OCI-LY3 (cell line): ENCODE measurements at regions not wholly inside any gene's neighbourhood (a gene's known extent, or its start where the extent isn't known, plus 50 kb on each side); places are given as distances from the start of the nearest gene placed in this dataset.

Experiments
- H2AFZ ChIP-seq: fragments of 200-600, 300-600 bp; shearing (Covaris generic); 2 replicates; pipeline ENCODE4 v1.6.0; 2014; ENCODE audit warnings: antibody characterized with exemption, low read depth, low read length
- H3K27ac ChIP-seq: fragments of 200-600, 300-600 bp; sonication (generic); 2 replicates; pipeline ENCODE4 v1.5.1; 2014; ENCODE audit warnings: mild to moderate bottlenecking, low read length, moderate library complexity, mixed read lengths
- H3K27me3 ChIP-seq: fragments of 200-600, 300-600 bp; sonication (generic); 2 replicates; pipeline ENCODE4 v1.6.1; 2014; ENCODE audit warnings: low read depth, low read length, mixed read lengths
- H3K36me3 ChIP-seq: fragments of 200-600, 300-600 bp; sonication (generic); replicated peaks from 2 replicates; pipeline ENCODE3; 2014; ENCODE audit warnings: low read depth, low read length, mixed read lengths
- H3K4me1 ChIP-seq: fragments of 300-600, 200-600 bp; sonication (generic); 2 replicates; pipeline ENCODE4 v1.6.1; 2014; ENCODE audit warnings: low read length, mixed read lengths
- H3K4me2 ChIP-seq: fragments of 200-600, 300-600 bp; sonication (generic); 2 replicates; pipeline ENCODE4 v1.6.1; 2014; ENCODE audit warnings: low read length, mixed read lengths
- H3K4me3 ChIP-seq: fragments of 300-600, 200-600 bp; sonication (generic); 2 replicates; pipeline ENCODE4 v1.5.1; 2014; ENCODE audit warnings: antibody characterized with exemption, mild to moderate bottlenecking, low read length, moderate library complexity
- H3K79me2 ChIP-seq: fragments of 300-600, 200-600 bp; shearing (Covaris generic); 2 replicates; pipeline ENCODE4 v1.6.1; 2014; ENCODE audit warnings: mild to moderate bottlenecking, low read length, mixed read lengths
- H3K9ac ChIP-seq: fragments of 300-600, 200-600 bp; shearing (Covaris generic); 2 replicates; pipeline ENCODE4 v1.6.0; 2014; ENCODE audit warnings: mild to moderate bottlenecking, low read length, moderate library complexity
- H3K9me3 ChIP-seq: fragments of 200-600, 300-600 bp; shearing (Covaris generic); 2 replicates; pipeline ENCODE4 v1.6.1; 2014; ENCODE audit warnings: low read length, mixed read lengths; ENCODE audit not compliant: insufficient read depth
- H4K20me1 ChIP-seq: fragments of 200-600, 300-600 bp; sonication (generic); 2 replicates; pipeline ENCODE4 v1.6.1; 2016; ENCODE audit warnings: low read length, mixed read lengths; ENCODE audit not compliant: insufficient read depth
- EZH2phosphoT487 ChIP-seq: fragments of 200-600 bp; shearing (Covaris generic); IDR thresholded peaks from 2 replicates; pipeline ENCODE4 v1.6.1; 2018; ENCODE audit warnings: antibody characterized with exemption, mixed run types, low read depth
- TF ChIP-seq, protein P1 (sequence below): fragments of 200-600, 300-600 bp; sonication (generic); IDR thresholded peaks from 2 replicates; pipeline ENCODE4 v1.5.1; 2014; ENCODE audit warnings: antibody characterized with exemption, low read length, low read depth

DNA sequence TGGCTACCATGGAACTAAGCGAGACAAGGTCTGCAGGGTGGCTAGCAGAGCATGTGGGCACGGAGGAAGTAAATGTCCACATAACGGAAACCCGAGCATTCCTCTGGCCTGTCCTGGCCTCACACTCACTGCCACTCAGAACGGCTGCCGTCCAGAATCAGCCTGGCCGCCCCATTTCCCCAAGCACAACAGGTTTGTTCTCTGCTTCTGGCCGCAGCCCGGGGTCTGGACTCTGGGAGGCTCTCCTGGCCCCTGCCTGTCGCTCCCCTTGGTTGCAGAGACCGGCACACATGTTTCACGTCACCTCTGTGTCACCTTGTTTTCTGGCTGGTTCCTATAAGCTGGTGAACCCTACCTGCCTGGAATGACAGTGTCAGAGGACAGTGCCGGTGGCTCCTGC lies 69.3 kb downstream of the GLI2 start:
- no peak for TF ChIP-seq EZH2phosphoT487
- TF ChIP-seq, protein P1, sequence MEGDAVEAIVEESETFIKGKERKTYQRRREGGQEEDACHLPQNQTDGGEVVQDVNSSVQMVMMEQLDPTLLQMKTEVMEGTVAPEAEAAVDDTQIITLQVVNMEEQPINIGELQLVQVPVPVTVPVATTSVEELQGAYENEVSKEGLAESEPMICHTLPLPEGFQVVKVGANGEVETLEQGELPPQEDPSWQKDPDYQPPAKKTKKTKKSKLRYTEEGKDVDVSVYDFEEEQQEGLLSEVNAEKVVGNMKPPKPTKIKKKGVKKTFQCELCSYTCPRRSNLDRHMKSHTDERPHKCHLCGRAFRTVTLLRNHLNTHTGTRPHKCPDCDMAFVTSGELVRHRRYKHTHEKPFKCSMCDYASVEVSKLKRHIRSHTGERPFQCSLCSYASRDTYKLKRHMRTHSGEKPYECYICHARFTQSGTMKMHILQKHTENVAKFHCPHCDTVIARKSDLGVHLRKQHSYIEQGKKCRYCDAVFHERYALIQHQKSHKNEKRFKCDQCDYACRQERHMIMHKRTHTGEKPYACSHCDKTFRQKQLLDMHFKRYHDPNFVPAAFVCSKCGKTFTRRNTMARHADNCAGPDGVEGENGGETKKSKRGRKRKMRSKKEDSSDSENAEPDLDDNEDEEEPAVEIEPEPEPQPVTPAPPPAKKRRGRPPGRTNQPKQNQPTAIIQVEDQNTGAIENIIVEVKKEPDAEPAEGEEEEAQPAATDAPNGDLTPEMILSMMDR: no peak
- H3K27ac ChIP-seq: no peak overlapping the region
- H2AFZ ChIP-seq: no peak overlapping the region
- no peaks in the 10 kb centered on the region for H4K20me1 ChIP-seq
- no peaks in the 10 kb centered on the region for H3K79me2 ChIP-seq
- no peaks in the 10 kb centered on the region for H3K9me3 ChIP-seq
- H3K4me1 ChIP-seq: no peaks in the 10 kb centered on the region
- H3K4me3 ChIP-seq: no peak overlapping the region
- peaks cover 19% of the 10 kb centered on the region for H3K27me3 ChIP-seq
- H3K4me2 ChIP-seq: no peak overlapping the region
- no peaks in the 10 kb centered on the region for H3K36me3 ChIP-seq
- no peak overlapping the region for H3K9ac ChIP-seq

- H3K4me2 ChIP-seq: no peak overlapping the region
- H3K27ac ChIP-seq: no peak overlapping the region
Observed at GRCh38 chr2:120805602-120806001, 69.9 kb downstream of the GLI2 start.

DNA sequence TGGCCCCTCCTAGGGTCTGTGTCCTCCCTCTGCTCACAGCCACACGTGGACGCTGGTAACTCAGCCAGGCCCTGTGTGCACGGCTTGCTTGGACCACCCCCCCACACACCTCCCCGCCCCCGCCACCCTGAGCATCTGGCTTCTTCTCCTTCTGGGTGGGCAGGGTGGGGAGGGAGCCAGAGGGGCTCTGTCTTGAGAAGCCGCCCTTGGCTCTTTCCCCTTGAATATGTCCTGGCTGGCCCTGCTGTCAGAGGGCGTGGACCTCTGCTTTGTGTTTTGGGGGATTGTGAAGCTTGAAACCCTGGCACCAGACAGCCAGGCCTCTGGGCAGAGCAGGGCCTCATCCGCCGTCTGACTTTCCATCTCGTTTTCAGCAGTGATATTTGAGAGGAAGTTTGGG lies 72.1 kb downstream of the GLI2 start:
- no peaks in the 10 kb centered on the region for H3K9me3 ChIP-seq
- no peaks in the 10 kb centered on the region for H3K4me1 ChIP-seq
- peaks cover 19% of the 10 kb centered on the region for H3K27me3 ChIP-seq
- no peak overlapping the region for H2AFZ ChIP-seq
- no peak overlapping the region for H3K9ac ChIP-seq
- H3K27ac ChIP-seq: no peak overlapping the region
- no peaks in the 10 kb centered on the region for H3K79me2 ChIP-seq
- TF ChIP-seq, protein P1: no peak
- TF ChIP-seq EZH2phosphoT487: no peak
- H3K36me3 ChIP-seq: no peaks in the 10 kb centered on the region
- H3K4me3 ChIP-seq: no peak overlapping the region
- no peaks in the 10 kb centered on the region for H4K20me1 ChIP-seq
- H3K4me2 ChIP-seq: no peak overlapping the region

More at GRCh38 chr2:120805602-120806001, 69.9 kb downstream of the GLI2 start:
- no peaks in the 10 kb centered on the region for H3K36me3 ChIP-seq
- H3K27me3 ChIP-seq: peaks cover 19% of the 10 kb centered on the region
- no peaks in the 10 kb centered on the region for H3K4me1 ChIP-seq
- H3K4me3 ChIP-seq: no peak overlapping the region
- no peaks in the 10 kb centered on the region for H3K9me3 ChIP-seq
- H3K9ac ChIP-seq: no peak overlapping the region
- no peak overlapping the region for H2AFZ ChIP-seq
- no peaks in the 10 kb centered on the region for H4K20me1 ChIP-seq
- no peaks in the 10 kb centered on the region for H3K79me2 ChIP-seq
- no peak for TF ChIP-seq EZH2phosphoT487
- TF ChIP-seq, protein P1: no peak

- no peaks in the 10 kb centered on the region for H3K9me3 ChIP-seq
- H3K9ac ChIP-seq: no peak overlapping the region
- no peak for TF ChIP-seq EZH2phosphoT487
- TF ChIP-seq, protein P1: no peak
- no peak overlapping the region for H3K27ac ChIP-seq
- no peak overlapping the region for H3K4me2 ChIP-seq
- H3K4me3 ChIP-seq: no peak overlapping the region
- no peaks in the 10 kb centered on the region for H3K4me1 ChIP-seq
- H4K20me1 ChIP-seq: no peaks in the 10 kb centered on the region
- peaks cover 25% of the 10 kb centered on the region for H3K27me3 ChIP-seq
- H3K36me3 ChIP-seq: no peaks in the 10 kb centered on the region
- no peaks in the 10 kb centered on the region for H3K79me2 ChIP-seq
- H2AFZ ChIP-seq: no peak overlapping the region
Observed at GRCh38 chr2:120809151-120809550, 73.5 kb downstream of the GLI2 start.
